ENCODE measurements at regions not wholly inside any gene's neighbourhood (a gene's known extent, or its start where the extent isn't known, plus 50 kb on each side); places are given as distances from the start of the nearest gene placed in this dataset.

- no CpG with 5 or more reads among the region's 2 CpGs for WGBS
- H3K4me3 ChIP-seq (ENCODE audit: insufficient read depth in 1 of 2, low read depth in 1 of 2, low read length in 2 of 2): no peak overlapping the region
- H2BK5ac ChIP-seq (ENCODE audit: low read depth, low read length, poor library complexity, severe bottlenecking): no peak overlapping the region
- no peak overlapping the region for H2BK120ac ChIP-seq (ENCODE audit: low read depth, low read length)
- no peaks in the 10 kb centered on the region for H3K9me3 ChIP-seq (ENCODE audit: control insufficient read depth, low read length)
- no peaks in the 10 kb centered on the region for H3K79me1 ChIP-seq (replicated peaks; ENCODE audit: low read length, poor library complexity, severe bottlenecking)
- no peak overlapping the region for H2AK5ac ChIP-seq (ENCODE audit: low read length, severe bottlenecking)
- no peak overlapping the region for H3K27ac ChIP-seq (ENCODE audit: low read length, poor library complexity, severe bottlenecking)
- no peak overlapping the region for H4K91ac ChIP-seq (ENCODE audit: low read length)
- H3K4me2 ChIP-seq (ENCODE audit: low read length, poor library complexity, severe bottlenecking): no peak overlapping the region
- no peak for DNase-seq
- no peak overlapping the region for H3K4ac ChIP-seq (ENCODE audit: low read depth in 1 of 2, low read length in 2 of 2)
- no peaks in the 10 kb centered on the region for H3K36me3 ChIP-seq (ENCODE audit: control insufficient read depth in 1 of 2, insufficient read depth in 2 of 2, low read depth in 1 of 2, low read length in 2 of 2)
- no peak overlapping the region for H3K23ac ChIP-seq (ENCODE audit: low read length in 2 of 2)
- no peak overlapping the region for H4K8ac ChIP-seq (ENCODE audit: low read length)
- H3K4me1 ChIP-seq (ENCODE audit: control insufficient read depth, insufficient read depth, low read depth, low read length): no peaks in the 10 kb centered on the region
- peaks cover 0 to 21% of the 10 kb centered on the region in 2 experiments for H3K27me3 ChIP-seq (ENCODE audit: control insufficient read depth in 1 of 2, insufficient read depth in 1 of 2, low read length in 2 of 2)
- H3K9ac ChIP-seq (ENCODE audit: low read length): no peak overlapping the region
- H3K14ac ChIP-seq (ENCODE audit: low read length in 2 of 2): no peak overlapping the region
- no peak overlapping the region for H2BK15ac ChIP-seq (ENCODE audit: low read depth, poor library complexity, severe bottlenecking)
- H2BK12ac ChIP-seq (ENCODE audit: low read length in 2 of 2): no peak overlapping the region
- no peak overlapping the region for H2AFZ ChIP-seq (ENCODE audit: low read depth, low read length)
- no peak overlapping the region for H3K18ac ChIP-seq (ENCODE audit: low read depth in 1 of 2, low read length in 2 of 2)
These were observed 60.7 kb upstream of the FAM9A start for GRCh38 chrX:8861908-8862307.

- 90% methylated on average over 9 of the region's 11 CpGs for WGBS
These were observed 50.2 kb upstream of the FAM9A start for GRCh38 chrX:8851231-8851886.

More at GRCh38 chrX:8851231-8851886, 50.2 kb upstream of the FAM9A start:
- Histone ChIP-seq H3K27ac (ENCODE audit: low read length, poor library complexity, severe bottlenecking) (no peak overlapping the region), H2BK12ac (ENCODE audit: low read length in 2 of 2) (no peak overlapping the region), H4K91ac (ENCODE audit: low read length) (no peak overlapping the region), H3K23ac (ENCODE audit: low read length in 2 of 2) (no peak overlapping the region), H2BK5ac (ENCODE audit: low read depth, low read length, poor library complexity, severe bottlenecking) (no peak overlapping the region), H2AFZ (ENCODE audit: low read depth, low read length) (no peak overlapping the region), H2BK120ac (ENCODE audit: low read depth, low read length) (no peak overlapping the region), H3K4ac (ENCODE audit: low read depth in 1 of 2, low read length in 2 of 2) (no peak overlapping the region), H3K9ac (ENCODE audit: low read length) (no peak overlapping the region), H4K8ac (ENCODE audit: low read length) (no peak overlapping the region), H3K4me2 (ENCODE audit: low read length, poor library complexity, severe bottlenecking) (no peak overlapping the region), H3K4me1 (ENCODE audit: control insufficient read depth, insufficient read depth, low read depth, low read length) (peaks cover 3% of the 10 kb centered on the region), H3K9me3 (ENCODE audit: control insufficient read depth, low read length) (no peaks in the 10 kb centered on the region), H3K36me3 (ENCODE audit: control insufficient read depth in 1 of 2, insufficient read depth in 2 of 2, low read depth in 1 of 2, low read length in 2 of 2) (no peaks in the 10 kb centered on the region), H2BK15ac (ENCODE audit: low read depth, poor library complexity, severe bottlenecking) (no peak overlapping the region), H3K4me3 (ENCODE audit: insufficient read depth in 1 of 2, low read depth in 1 of 2, low read length in 2 of 2) (no peak overlapping the region), H2AK5ac (ENCODE audit: low read length, severe bottlenecking) (no peak overlapping the region), H3K18ac (ENCODE audit: low read depth in 1 of 2, low read length in 2 of 2) (no peak overlapping the region), H3K27me3 (ENCODE audit: control insufficient read depth in 1 of 2, insufficient read depth in 1 of 2, low read length in 2 of 2) (no peaks in the 10 kb centered on the region), H3K14ac (ENCODE audit: low read length in 2 of 2) (no peak overlapping the region), H3K79me1 (replicated peaks; ENCODE audit: low read length, poor library complexity, severe bottlenecking) (no peaks in the 10 kb centered on the region)
- DNase-seq: no peak
